ENCODE measurements at regions not wholly inside any gene's neighbourhood (a gene's known extent, or its start where the extent isn't known, plus 50 kb on each side); places are given as distances from the start of the nearest gene placed in this dataset.

DNA sequence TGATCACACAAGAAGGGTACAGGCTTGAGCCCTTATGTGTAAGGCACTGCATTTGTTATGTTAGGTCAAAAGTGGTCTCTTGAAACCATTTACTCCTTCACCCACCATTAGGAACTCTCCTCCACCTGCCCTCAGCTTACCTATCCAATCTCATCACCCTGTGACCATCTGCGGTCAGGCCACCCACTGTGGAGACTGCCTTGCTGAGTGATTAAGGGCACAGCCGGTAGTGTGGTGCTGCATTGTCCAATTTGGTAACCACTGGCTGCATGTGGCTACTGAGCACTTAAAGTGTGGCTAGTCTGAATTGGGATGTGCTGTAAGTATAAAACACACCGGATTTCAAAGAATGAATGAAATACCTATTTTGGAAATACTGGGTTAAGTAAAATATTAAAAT is 177.1 kb upstream of the PARP11 start:
- no peak for ATAC-seq
- Histone ChIP-seq H3K9ac (ENCODE audit: insufficient read depth, low read depth, low read length) (no peak overlapping the region), H3K79me2 (ENCODE audit: insufficient read depth, low read length) (no peaks in the 10 kb centered on the region), H3K4me2 (ENCODE audit: low read depth, low read length) (no peak overlapping the region), H3K27ac (ENCODE audit: extremely low read length, insufficient read depth, low read length) (no peak overlapping the region), H3K27me3 (ENCODE audit: control insufficient read depth in 1 of 2, insufficient read depth in 2 of 2, low read length in 2 of 2) (no peaks in the 10 kb centered on the region), H3K36me3 (replicated peaks in 1 of 2; ENCODE audit: control insufficient read depth in 1 of 2, insufficient read depth in 2 of 2, low read length in 2 of 2) (no peaks in the 10 kb centered on the region), H4K20me1 (ENCODE audit: insufficient read depth, low read length) (no peaks in the 10 kb centered on the region), H3K4me3 (replicated peaks in 1 of 3; ENCODE audit: insufficient read depth in 1 of 3, low read depth in 2 of 3, low read length in 3 of 3) (no peak overlapping the region), H3K4me1 (ENCODE audit: insufficient read depth, low read length) (peaks cover 15% of the 10 kb centered on the region), H3K9me3 (ENCODE audit: low read length) (no peaks in the 10 kb centered on the region), H2AFZ (ENCODE audit: low read length) (no peak overlapping the region)
- FAIRE-seq: no peak
- in situ Hi-C loops (cut with HindIII; ENCODE audit: extremely low pct_ligation_motif_present, low pct_unique_long_range_greater_than_20kb) (no loop called here), intact Hi-C loops (cut with micrococcal nuclease; ENCODE audit: unreplicated experiment) (no loop called here)
- ChIA-PET CTCF (ENCODE audit: low intra/inter-chr PET ratio, low total read pairs) (no interaction called here), POLR2A (no interaction called here)
- BruUV-seq (replicated peaks): no TSS peak
- no peak for TF ChIP-seq ZFP82 (CRISPR knock-in tag; IDR thresholded peaks at IDR 0.05; ENCODE audit: borderline replicate concordance)
- 92% methylated on average over 3 of the region's 3 CpGs for WGBS (ENCODE audit: low lambda C conversion rate)
- DNase-seq (ENCODE audit: low spot score): no peak

DNA sequence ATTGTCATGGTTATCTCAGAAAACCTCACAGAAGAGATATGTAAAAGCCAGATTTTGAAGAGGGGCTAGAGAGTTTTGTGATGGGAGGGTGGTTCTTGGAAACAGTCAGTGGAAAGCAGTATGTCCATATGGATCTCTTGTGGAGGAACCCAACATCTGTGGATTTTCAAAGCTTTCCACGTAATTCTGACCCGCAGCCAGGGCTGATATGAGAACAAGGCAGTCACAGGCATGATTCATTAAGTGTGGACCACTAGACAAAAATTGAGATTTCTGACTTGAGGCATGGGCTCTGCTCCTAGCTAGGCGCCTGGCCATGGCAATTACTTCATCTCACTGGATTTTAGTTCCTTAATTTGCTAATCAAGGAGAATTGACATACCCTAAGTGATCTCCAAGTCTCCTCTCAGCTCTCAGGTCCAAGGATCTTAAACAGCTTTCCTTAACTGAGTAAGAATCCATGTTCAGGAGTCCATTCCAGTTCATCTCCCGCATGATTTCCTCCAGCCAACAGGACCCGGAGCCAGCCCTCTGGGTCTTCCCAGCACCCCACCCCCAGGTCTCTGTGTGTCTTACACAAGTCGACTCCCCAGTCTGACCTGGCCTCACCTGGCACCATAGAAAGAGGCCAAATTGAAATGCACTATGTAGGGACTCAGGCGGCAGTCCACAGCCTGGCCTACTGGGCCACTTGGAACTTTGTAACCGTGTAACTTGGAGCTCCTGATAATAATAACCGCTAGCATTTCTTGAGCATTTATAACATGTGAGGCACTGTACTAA is 176.3 kb upstream of the PARP11 start:
- Histone ChIP-seq H3K4me2 (ENCODE audit: low read depth, low read length) (no peak overlapping the region), H3K36me3 (replicated peaks in 1 of 2; ENCODE audit: control insufficient read depth in 1 of 2, insufficient read depth in 2 of 2, low read length in 2 of 2) (no peaks in the 10 kb centered on the region), H3K4me3 (replicated peaks in 1 of 3; ENCODE audit: insufficient read depth in 1 of 3, low read depth in 2 of 3, low read length in 3 of 3) (no peak overlapping the region), H4K20me1 (ENCODE audit: insufficient read depth, low read length) (no peaks in the 10 kb centered on the region), H3K9ac (ENCODE audit: insufficient read depth, low read depth, low read length) (no peak overlapping the region), H3K27ac (ENCODE audit: extremely low read length, insufficient read depth, low read length) (no peak overlapping the region), H3K4me1 (ENCODE audit: insufficient read depth, low read length) (peaks cover 15% of the 10 kb centered on the region), H3K79me2 (ENCODE audit: insufficient read depth, low read length) (no peaks in the 10 kb centered on the region), H3K27me3 (ENCODE audit: control insufficient read depth in 1 of 2, insufficient read depth in 2 of 2, low read length in 2 of 2) (no peaks in the 10 kb centered on the region), H2AFZ (ENCODE audit: low read length) (no peak overlapping the region), H3K9me3 (ENCODE audit: low read length) (no peaks in the 10 kb centered on the region)
- no peak for DNase-seq (ENCODE audit: low spot score)
- in situ Hi-C loops (cut with HindIII; ENCODE audit: extremely low pct_ligation_motif_present, low pct_unique_long_range_greater_than_20kb): no loop called here
- no TSS peak for BruUV-seq (replicated peaks)
- intact Hi-C loops (cut with micrococcal nuclease; ENCODE audit: unreplicated experiment): no loop called here
- no peak for FAIRE-seq
- POLR2A ChIA-PET: no interaction called here
- CTCF ChIA-PET (ENCODE audit: low intra/inter-chr PET ratio, low total read pairs): no interaction called here
- no peak for ATAC-seq
- 71% methylated on average over 9 of the region's 9 CpGs for WGBS (ENCODE audit: low lambda C conversion rate)
- TF ChIP-seq ZNF567 (CRISPR knock-in tag; IDR thresholded peaks at IDR 0.05; ENCODE audit: borderline replicate concordance): no peak
- TF ChIP-seq, protein P1, sequence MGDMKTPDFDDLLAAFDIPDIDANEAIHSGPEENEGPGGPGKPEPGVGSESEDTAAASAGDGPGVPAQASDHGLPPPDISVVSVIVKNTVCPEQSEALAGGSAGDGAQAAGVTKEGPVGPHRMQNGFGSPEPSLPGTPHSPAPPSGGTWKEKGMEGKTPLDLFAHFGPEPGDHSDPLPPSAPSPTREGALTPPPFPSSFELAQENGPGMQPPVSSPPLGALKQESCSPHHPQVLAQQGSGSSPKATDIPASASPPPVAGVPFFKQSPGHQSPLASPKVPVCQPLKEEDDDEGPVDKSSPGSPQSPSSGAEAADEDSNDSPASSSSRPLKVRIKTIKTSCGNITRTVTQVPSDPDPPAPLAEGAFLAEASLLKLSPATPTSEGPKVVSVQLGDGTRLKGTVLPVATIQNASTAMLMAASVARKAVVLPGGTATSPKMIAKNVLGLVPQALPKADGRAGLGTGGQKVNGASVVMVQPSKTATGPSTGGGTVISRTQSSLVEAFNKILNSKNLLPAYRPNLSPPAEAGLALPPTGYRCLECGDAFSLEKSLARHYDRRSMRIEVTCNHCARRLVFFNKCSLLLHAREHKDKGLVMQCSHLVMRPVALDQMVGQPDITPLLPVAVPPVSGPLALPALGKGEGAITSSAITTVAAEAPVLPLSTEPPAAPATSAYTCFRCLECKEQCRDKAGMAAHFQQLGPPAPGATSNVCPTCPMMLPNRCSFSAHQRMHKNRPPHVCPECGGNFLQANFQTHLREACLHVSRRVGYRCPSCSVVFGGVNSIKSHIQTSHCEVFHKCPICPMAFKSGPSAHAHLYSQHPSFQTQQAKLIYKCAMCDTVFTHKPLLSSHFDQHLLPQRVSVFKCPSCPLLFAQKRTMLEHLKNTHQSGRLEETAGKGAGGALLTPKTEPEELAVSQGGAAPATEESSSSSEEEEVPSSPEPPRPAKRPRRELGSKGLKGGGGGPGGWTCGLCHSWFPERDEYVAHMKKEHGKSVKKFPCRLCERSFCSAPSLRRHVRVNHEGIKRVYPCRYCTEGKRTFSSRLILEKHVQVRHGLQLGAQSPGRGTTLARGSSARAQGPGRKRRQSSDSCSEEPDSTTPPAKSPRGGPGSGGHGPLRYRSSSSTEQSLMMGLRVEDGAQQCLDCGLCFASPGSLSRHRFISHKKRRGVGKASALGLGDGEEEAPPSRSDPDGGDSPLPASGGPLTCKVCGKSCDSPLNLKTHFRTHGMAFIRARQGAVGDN (CRISPR knock-in tag; IDR thresholded peaks at IDR 0.05): no peak
- TF ChIP-seq, protein P2, sequence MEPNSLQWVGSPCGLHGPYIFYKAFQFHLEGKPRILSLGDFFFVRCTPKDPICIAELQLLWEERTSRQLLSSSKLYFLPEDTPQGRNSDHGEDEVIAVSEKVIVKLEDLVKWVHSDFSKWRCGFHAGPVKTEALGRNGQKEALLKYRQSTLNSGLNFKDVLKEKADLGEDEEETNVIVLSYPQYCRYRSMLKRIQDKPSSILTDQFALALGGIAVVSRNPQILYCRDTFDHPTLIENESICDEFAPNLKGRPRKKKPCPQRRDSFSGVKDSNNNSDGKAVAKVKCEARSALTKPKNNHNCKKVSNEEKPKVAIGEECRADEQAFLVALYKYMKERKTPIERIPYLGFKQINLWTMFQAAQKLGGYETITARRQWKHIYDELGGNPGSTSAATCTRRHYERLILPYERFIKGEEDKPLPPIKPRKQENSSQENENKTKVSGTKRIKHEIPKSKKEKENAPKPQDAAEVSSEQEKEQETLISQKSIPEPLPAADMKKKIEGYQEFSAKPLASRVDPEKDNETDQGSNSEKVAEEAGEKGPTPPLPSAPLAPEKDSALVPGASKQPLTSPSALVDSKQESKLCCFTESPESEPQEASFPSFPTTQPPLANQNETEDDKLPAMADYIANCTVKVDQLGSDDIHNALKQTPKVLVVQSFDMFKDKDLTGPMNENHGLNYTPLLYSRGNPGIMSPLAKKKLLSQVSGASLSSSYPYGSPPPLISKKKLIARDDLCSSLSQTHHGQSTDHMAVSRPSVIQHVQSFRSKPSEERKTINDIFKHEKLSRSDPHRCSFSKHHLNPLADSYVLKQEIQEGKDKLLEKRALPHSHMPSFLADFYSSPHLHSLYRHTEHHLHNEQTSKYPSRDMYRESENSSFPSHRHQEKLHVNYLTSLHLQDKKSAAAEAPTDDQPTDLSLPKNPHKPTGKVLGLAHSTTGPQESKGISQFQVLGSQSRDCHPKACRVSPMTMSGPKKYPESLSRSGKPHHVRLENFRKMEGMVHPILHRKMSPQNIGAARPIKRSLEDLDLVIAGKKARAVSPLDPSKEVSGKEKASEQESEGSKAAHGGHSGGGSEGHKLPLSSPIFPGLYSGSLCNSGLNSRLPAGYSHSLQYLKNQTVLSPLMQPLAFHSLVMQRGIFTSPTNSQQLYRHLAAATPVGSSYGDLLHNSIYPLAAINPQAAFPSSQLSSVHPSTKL (CRISPR knock-in tag; IDR thresholded peaks at IDR 0.05): no peak
- TF ChIP-seq, protein P3, sequence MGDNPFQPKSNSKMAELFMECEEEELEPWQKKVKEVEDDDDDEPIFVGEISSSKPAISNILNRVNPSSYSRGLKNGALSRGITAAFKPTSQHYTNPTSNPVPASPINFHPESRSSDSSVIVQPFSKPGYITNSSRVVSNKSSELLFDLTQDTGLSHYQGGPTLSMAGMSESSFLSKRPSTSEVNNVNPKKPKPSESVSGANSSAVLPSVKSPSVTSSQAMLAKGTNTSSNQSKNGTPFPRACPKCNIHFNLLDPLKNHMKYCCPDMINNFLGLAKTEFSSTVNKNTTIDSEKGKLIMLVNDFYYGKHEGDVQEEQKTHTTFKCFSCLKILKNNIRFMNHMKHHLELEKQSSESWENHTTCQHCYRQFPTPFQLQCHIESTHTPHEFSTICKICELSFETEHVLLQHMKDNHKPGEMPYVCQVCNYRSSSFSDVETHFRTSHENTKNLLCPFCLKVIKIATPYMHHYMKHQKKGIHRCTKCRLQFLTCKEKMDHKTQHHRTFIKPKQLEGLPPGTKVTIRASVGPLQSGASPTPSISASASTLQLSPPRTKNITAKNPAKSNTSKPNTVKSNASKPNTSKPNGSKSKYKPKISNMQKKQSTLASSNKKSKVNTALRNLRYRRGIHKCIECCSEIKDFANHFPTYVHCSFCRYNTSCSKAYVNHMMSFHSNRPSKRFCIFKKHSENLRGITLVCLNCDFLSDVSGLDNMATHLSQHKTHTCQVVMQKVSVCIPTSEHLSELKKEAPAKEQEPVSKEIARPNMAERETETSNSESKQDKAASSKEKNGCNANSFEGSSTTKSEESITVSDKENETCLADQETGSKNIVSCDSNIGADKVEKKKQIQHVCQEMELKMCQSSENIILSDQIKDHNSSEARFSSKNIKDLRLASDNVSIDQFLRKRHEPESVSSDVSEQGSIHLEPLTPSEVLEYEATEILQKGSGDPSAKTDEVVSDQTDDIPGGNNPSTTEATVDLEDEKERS (CRISPR knock-in tag; IDR thresholded peaks at IDR 0.05): no peak
